Astrocyte (in vitro differentiated cells and primary cell): ENCODE measurements at regions not wholly inside any gene's neighbourhood (a gene's known extent, or its start where the extent isn't known, plus 50 kb on each side); places are given as distances from the start of the nearest gene placed in this dataset.

Source experiments
- DNase-seq: peaks from one replicate; pipeline ENCODE4 v3.0.0-alpha.2; 2010; ENCODE audit warnings: low read depth
- FAIRE-seq: peaks from 2 replicates; lab custom pipeline; 2011; peaks lifted over from hg19 to GRCh38; lab: Jason Lieb, UNC
- H2AFZ ChIP-seq: 2 replicates; pipeline ENCODE4 v1.6.0; 2012; ENCODE audit warnings: low read depth, low read length, inconsistent platforms
- H3K27ac ChIP-seq: 2 replicates; pipeline ENCODE4 v1.5.1; 2011; ENCODE audit warnings: low read depth, low read length, inconsistent platforms
- H3K27me3 ChIP-seq: 2 replicates; pipeline ENCODE4 v1.6.0; 2011; ENCODE audit warnings: low read length, inconsistent platforms; ENCODE audit not compliant: insufficient read depth
- H3K36me3 ChIP-seq: 2 replicates; pipeline ENCODE4 v1.5.1; 2011; ENCODE audit warnings: low read length, inconsistent platforms; ENCODE audit not compliant: insufficient read depth
- H3K4me1 ChIP-seq: 2 replicates; pipeline ENCODE4 v1.5.1; 2011; ENCODE audit warnings: low read length, inconsistent platforms; ENCODE audit not compliant: insufficient read depth
- H3K4me2 ChIP-seq: 2 replicates; pipeline ENCODE4 v1.6.0; 2012; ENCODE audit warnings: low read length, inconsistent platforms
- H3K4me3 ChIP-seq: 2 replicates; pipeline ENCODE4 v1.5.1; 2011; ENCODE audit warnings: low read depth, mild to moderate bottlenecking, low read length, inconsistent platforms; ENCODE audit not compliant: insufficient read depth
- H3K79me2 ChIP-seq: 2 replicates; pipeline ENCODE4 v1.6.0; 2012; ENCODE audit warnings: mild to moderate bottlenecking, low read length, inconsistent platforms; ENCODE audit not compliant: insufficient read depth
- H3K9ac ChIP-seq: 2 replicates; pipeline ENCODE4 v1.6.0; 2012; ENCODE audit warnings: mild to moderate bottlenecking, low read length, inconsistent platforms
- H3K9me3 ChIP-seq: 2 replicates; pipeline ENCODE4 v1.5.1; 2012; ENCODE audit warnings: low read depth, mild to moderate bottlenecking, low read length, inconsistent platforms; ENCODE audit not compliant: insufficient read depth
- H4K20me1 ChIP-seq: 2 replicates; pipeline ENCODE4 v1.6.0; 2012; ENCODE audit warnings: low read length, inconsistent platforms; ENCODE audit not compliant: insufficient read depth
- H3K27ac Mint-ChIP-seq: one replicate; pipeline ENCODE4 v1.8.0; 2021; ENCODE audit warnings: mild to moderate bottlenecking, mixed read lengths; ENCODE audit not compliant: unreplicated experiment
- H3K27me3 Mint-ChIP-seq: one replicate; pipeline ENCODE4 v1.8.0; 2021; ENCODE audit warnings: low read depth, mixed read lengths; ENCODE audit not compliant: unreplicated experiment
- H3K36me3 Mint-ChIP-seq: one replicate; pipeline ENCODE4 v1.8.0; 2021; ENCODE audit warnings: low read depth, mixed read lengths; ENCODE audit not compliant: unreplicated experiment
- H3K4me1 Mint-ChIP-seq: one replicate; pipeline ENCODE4 v1.8.0; 2021; ENCODE audit warnings: low read depth, mixed read lengths; ENCODE audit not compliant: unreplicated experiment
- H3K4me3 Mint-ChIP-seq: one replicate; pipeline ENCODE4 v1.8.0; 2021; ENCODE audit warnings: mild to moderate bottlenecking, moderate library complexity, mixed read lengths; ENCODE audit not compliant: unreplicated experiment
- H3K9me3 Mint-ChIP-seq: one replicate; pipeline ENCODE4 v1.8.0; 2021; ENCODE audit warnings: mild to moderate bottlenecking, mixed read lengths; ENCODE audit not compliant: unreplicated experiment
- EZH2 ChIP-seq: IDR thresholded peaks from 2 replicates; pipeline ENCODE4 v1.6.1; 2012; ENCODE audit warnings: mild to moderate bottlenecking, low read length, inconsistent platforms; ENCODE audit not compliant: insufficient read depth
- TF ChIP-seq, protein P1 (sequence below): IDR thresholded peaks from 2 replicates; pipeline ENCODE4 v1.5.1; 2011; ENCODE audit warnings: low read depth, mild to moderate bottlenecking, inconsistent platforms, low read length, moderate library complexity; ENCODE audit not compliant: insufficient read depth

DNA sequence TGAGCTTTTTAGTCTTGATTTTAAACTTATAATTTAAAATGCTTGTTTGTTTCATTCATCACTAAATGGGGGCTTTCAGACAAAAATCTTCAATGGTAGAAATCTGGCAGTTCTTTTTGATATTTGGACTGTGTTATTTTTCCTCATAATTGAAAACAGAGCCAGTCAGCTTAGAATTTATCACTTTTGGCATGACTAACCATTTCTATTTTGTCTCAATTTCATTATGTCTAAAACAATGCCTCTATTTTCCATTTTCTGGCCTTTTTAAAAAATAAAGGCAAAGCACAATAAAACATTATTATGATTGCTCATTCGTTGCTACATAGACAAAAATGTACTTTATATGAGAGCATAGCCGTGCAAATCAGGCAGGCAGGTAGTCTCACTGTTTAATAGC lies 434.5 kb downstream of the XIRP2 start:
- Histone ChIP-seq H3K36me3 (no peaks in the 10 kb centered on the region), H3K4me3 (no peak overlapping the region), H3K4me2 (no peak overlapping the region), H3K79me2 (no peaks in the 10 kb centered on the region), H3K4me1 (no peaks in the 10 kb centered on the region), H3K9ac (no peak overlapping the region), H2AFZ (no peak overlapping the region), H3K27me3 (no peaks in the 10 kb centered on the region), H4K20me1 (no peaks in the 10 kb centered on the region), H3K27ac (no peak overlapping the region), H3K9me3 (no peaks in the 10 kb centered on the region)
- H3K27ac Mint-ChIP-seq: no peak overlapping the region
- no peaks in the 10 kb centered on the region for H3K36me3 Mint-ChIP-seq
- peaks cover 4% of the 10 kb centered on the region for H3K4me1 Mint-ChIP-seq
- H3K9me3 Mint-ChIP-seq: no peaks in the 10 kb centered on the region
- TF ChIP-seq, protein P1, sequence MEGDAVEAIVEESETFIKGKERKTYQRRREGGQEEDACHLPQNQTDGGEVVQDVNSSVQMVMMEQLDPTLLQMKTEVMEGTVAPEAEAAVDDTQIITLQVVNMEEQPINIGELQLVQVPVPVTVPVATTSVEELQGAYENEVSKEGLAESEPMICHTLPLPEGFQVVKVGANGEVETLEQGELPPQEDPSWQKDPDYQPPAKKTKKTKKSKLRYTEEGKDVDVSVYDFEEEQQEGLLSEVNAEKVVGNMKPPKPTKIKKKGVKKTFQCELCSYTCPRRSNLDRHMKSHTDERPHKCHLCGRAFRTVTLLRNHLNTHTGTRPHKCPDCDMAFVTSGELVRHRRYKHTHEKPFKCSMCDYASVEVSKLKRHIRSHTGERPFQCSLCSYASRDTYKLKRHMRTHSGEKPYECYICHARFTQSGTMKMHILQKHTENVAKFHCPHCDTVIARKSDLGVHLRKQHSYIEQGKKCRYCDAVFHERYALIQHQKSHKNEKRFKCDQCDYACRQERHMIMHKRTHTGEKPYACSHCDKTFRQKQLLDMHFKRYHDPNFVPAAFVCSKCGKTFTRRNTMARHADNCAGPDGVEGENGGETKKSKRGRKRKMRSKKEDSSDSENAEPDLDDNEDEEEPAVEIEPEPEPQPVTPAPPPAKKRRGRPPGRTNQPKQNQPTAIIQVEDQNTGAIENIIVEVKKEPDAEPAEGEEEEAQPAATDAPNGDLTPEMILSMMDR: no peak
- TF ChIP-seq EZH2: no peak
- no peaks in the 10 kb centered on the region for H3K27me3 Mint-ChIP-seq
- H3K4me3 Mint-ChIP-seq: no peak overlapping the region
- DNase-seq (no peak), FAIRE-seq (no peak)

DNA sequence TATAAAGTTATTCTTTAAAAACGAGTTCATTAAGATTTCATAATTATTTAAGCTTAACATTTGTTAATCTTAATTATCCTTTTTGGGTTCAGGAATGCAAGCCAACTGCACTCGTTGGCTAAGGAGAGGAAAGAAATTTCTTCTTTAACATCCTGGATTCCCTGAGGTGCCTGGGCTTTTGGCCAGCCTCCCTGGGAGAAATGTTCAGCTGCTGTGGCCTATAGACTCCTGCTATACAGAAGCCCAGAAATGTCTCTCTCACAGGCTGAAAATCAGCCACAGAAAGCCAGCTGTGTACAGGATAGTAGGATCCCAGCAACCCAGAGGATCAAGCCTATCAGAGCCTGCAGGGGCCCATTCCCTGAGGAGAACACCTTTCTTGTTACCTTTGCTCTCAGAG lies 430.3 kb downstream of the XIRP2 start:
- no peaks in the 10 kb centered on the region for H3K4me1 ChIP-seq
- no peaks in the 10 kb centered on the region for H3K9me3 ChIP-seq
- no peak for DNase-seq
- no peak overlapping the region for H3K4me3 ChIP-seq
- H3K79me2 ChIP-seq: no peaks in the 10 kb centered on the region
- H2AFZ ChIP-seq: no peak overlapping the region
- Mint-ChIP-seq H3K27me3 (no peaks in the 10 kb centered on the region), H3K9me3 (no peaks in the 10 kb centered on the region), H3K4me3 (no peak overlapping the region), H3K27ac (no peak overlapping the region), H3K4me1 (peaks cover 4% of the 10 kb centered on the region), H3K36me3 (no peaks in the 10 kb centered on the region)
- TF ChIP-seq, protein P1: no peak
- no peak for TF ChIP-seq EZH2
- H3K27ac ChIP-seq: no peak overlapping the region
- no peaks in the 10 kb centered on the region for H3K27me3 ChIP-seq
- FAIRE-seq: no peak
- H4K20me1 ChIP-seq: no peaks in the 10 kb centered on the region
- H3K4me2 ChIP-seq: no peak overlapping the region
- H3K9ac ChIP-seq: no peak overlapping the region
- no peaks in the 10 kb centered on the region for H3K36me3 ChIP-seq

DNA sequence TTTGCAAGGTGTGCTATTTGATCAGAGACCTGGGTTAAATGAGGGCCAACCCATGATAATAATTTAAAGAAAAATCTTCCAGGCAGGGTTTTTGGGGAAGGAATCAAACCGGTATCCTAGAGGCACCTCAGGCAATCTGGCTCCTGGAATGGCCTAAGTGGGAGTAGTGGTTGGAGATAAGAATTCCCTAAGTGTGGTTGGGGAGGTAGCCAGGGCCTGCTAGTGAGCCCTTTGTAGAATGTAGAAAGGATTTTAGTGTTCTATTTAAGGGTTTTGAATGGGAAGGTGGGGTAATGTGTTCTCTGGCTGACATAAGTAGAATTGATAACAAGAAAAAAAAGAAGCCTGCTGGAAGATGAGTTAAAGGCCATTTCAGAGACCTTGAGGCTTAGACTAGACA lies 422.2 kb downstream of the XIRP2 start:
- Mint-ChIP-seq H3K9me3 (no peaks in the 10 kb centered on the region), H3K4me1 (peaks cover 7% of the 10 kb centered on the region), H3K4me3 (no peak overlapping the region), H3K27ac (no peak overlapping the region), H3K36me3 (no peaks in the 10 kb centered on the region), H3K27me3 (no peaks in the 10 kb centered on the region)
- Histone ChIP-seq H2AFZ (no peak overlapping the region), H3K4me2 (no peak overlapping the region), H3K9me3 (no peaks in the 10 kb centered on the region), H3K79me2 (no peaks in the 10 kb centered on the region), H3K4me3 (no peak overlapping the region), H3K27me3 (no peaks in the 10 kb centered on the region), H4K20me1 (no peaks in the 10 kb centered on the region), H3K9ac (no peak overlapping the region), H3K36me3 (no peaks in the 10 kb centered on the region), H3K27ac (no peak overlapping the region), H3K4me1 (no peaks in the 10 kb centered on the region)
- TF ChIP-seq, protein P1: no peak
- no peak for TF ChIP-seq EZH2
- no peak for FAIRE-seq
- peak; percentile 5 for DNase-seq
